HepG2 (cell line): ENCODE measurements at regions not wholly inside any gene's neighbourhood (a gene's known extent, or its start where the extent isn't known, plus 50 kb on each side); places are given as distances from the start of the nearest gene placed in this dataset.

Experiments used
- ATAC-seq: fragments of 200-7000 bp; cut with Tn5 transposase; 3 replicates; pipeline ENCODE4 v1.9.1; 2020; ENCODE audit warnings: mild to moderate bottlenecking, moderate library complexity
- BruUV-seq: library from RNA; stranded (reverse); fragments of 400-500 nt; replicated peaks from 2 replicates; lab custom pipeline; 2021; lab: Mats Ljungman, UMichigan
- CTCF ChIA-PET: fragments of 300-600 bp; formaldehyde crosslinking; extraction: SDS; loops from one replicate; lab custom pipeline; 2021; ENCODE audit warnings: low total read pairs, inconsistent platforms, low intra/inter-chr PET ratio; lab: Yijun Ruan, JAX
- POLR2A ChIA-PET: fragments of 350-600 bp; sonication (Branson Sonifier 250); formaldehyde crosslinking; loops from one replicate; lab custom pipeline; 2020; ENCODE audit warnings: antibody characterized with exemption, inconsistent platforms; lab: Yijun Ruan, JAX
- DNase-seq: peaks from one replicate; pipeline ENCODE4 v3.0.0-alpha.2; 2015; ENCODE audit warnings: low spot score
- FAIRE-seq: peaks from 3 replicates; lab custom pipeline; 2011; peaks lifted over from hg19 to GRCh38; lab: Jason Lieb, UNC
- H2AFZ ChIP-seq: one replicate; pipeline ENCODE4 v1.6.1; 2011; ENCODE audit warnings: low read length, inconsistent platforms
- H3K27ac ChIP-seq: fragments of 300-600 bp; 3 replicates; pipeline ENCODE4 v1.8.0; 2011; ENCODE audit warnings: mixed run types, mild to moderate bottlenecking, mixed read lengths, low read length, inconsistent platforms; ENCODE audit not compliant: insufficient read depth; ENCODE audit errors: extremely low read length
- H3K27me3 ChIP-seq, 2 experiments: fragments of 200-600 bp in 1 of 2; 2 replicates in 1 of 2; 3 replicates in 1 of 2; pipeline versions ENCODE4 v1.6.0 to v1.8.0; 2011; ENCODE audit warnings: low read length in 2 of 2, mild to moderate bottlenecking in 2 of 2, moderate library complexity in 2 of 2, inconsistent platforms in 1 of 2; ENCODE audit not compliant: insufficient read depth in 2 of 2, control insufficient read depth in 1 of 2
- H3K36me3 ChIP-seq, 2 experiments: fragments of 200-600 bp in 1 of 2; replicated peaks in 1 of 2; 2 replicates in 1 of 2; 3 replicates in 1 of 2; pipeline versions ENCODE4 v1.5.1 to v1.8.0; 2011; ENCODE audit warnings: low read length in 2 of 2, inconsistent platforms in 1 of 2; ENCODE audit not compliant: insufficient read depth in 2 of 2, control insufficient read depth in 1 of 2
- H3K4me1 ChIP-seq: 2 replicates; pipeline ENCODE4 v1.5.1; 2012; ENCODE audit warnings: low read length, inconsistent platforms; ENCODE audit not compliant: insufficient read depth
- H3K4me2 ChIP-seq: 2 replicates; pipeline ENCODE4 v1.6.0; 2011; ENCODE audit warnings: low read depth, low read length, inconsistent platforms
- H3K4me3 ChIP-seq, 3 experiments: fragments of 200-600 bp in 1 of 3; sonication (generic), shearing (Covaris generic) in 1 of 3; replicated peaks in 1 of 3; 2 replicates each; pipeline ENCODE4 v1.5.1; 2011 to 2016; ENCODE audit warnings: low read length in 3 of 3, inconsistent platforms in 2 of 3, low read depth in 2 of 3, mild to moderate bottlenecking in 2 of 3, control low read depth in 1 of 3, mixed read lengths in 1 of 3; ENCODE audit not compliant: insufficient read depth in 1 of 3
- H3K79me2 ChIP-seq: one replicate; pipeline ENCODE4 v1.6.1; 2011; ENCODE audit warnings: low read length, inconsistent platforms; ENCODE audit not compliant: insufficient read depth
- H3K9ac ChIP-seq: 2 replicates; pipeline ENCODE4 v1.6.0; 2011; ENCODE audit warnings: mild to moderate bottlenecking, low read depth, low read length, inconsistent platforms; ENCODE audit not compliant: insufficient read depth
- H3K9me3 ChIP-seq: 2 replicates; pipeline ENCODE4 v1.5.1; 2012; ENCODE audit warnings: mild to moderate bottlenecking, low read length
- H4K20me1 ChIP-seq: 2 replicates; pipeline ENCODE4 v1.6.0; 2011; ENCODE audit warnings: inconsistent platforms, mild to moderate bottlenecking, low read length, moderate library complexity; ENCODE audit not compliant: insufficient read depth
- ASH2L ChIP-seq: fragments of 300-600, 200-600 bp; sonication (generic); IDR thresholded peaks from 2 replicates; pipeline ENCODE4 v1.7.0; 2017; ENCODE audit warnings: low read depth, mild to moderate bottlenecking, moderate library complexity, mixed read lengths, low read length; ENCODE audit not compliant: insufficient read length
- FOSL1 ChIP-seq: sonication (generic); formaldehyde crosslinking; IDR thresholded peaks from 2 replicates; pipeline ENCODE4 v1.9.0; 2021; ENCODE audit warnings: missing genetic modification reagents, borderline replicate concordance
- HMG20B ChIP-seq: conservative IDR thresholded peaks from 2 replicates; pipeline ENCODE4 v1.6.1; 2016; ENCODE audit warnings: missing genetic modification reagents, missing compliant biosample characterization
- HNRNPLL ChIP-seq: fragments of 200-400 bp; formaldehyde crosslinking; IDR thresholded peaks from 2 replicates; pipeline ENCODE4 v1.6.1; 2017; ENCODE audit warnings: mild to moderate bottlenecking, low read depth, low read length; ENCODE audit not compliant: poor library complexity, severe bottlenecking
- ISX ChIP-seq: sonication (generic); formaldehyde crosslinking; conservative IDR thresholded peaks from 2 replicates; pipeline ENCODE4 v1.5.0; 2020; ENCODE audit warnings: missing genetic modification reagents
- KDM1A ChIP-seq: IDR thresholded peaks from 2 replicates; pipeline ENCODE4 v1.6.1; 2016; ENCODE audit warnings: missing compliant biosample characterization
- ZNF136 ChIP-seq: sonication (generic); formaldehyde crosslinking; IDR thresholded peaks from 2 replicates; pipeline ENCODE4 v1.8.1; 2022; ENCODE audit warnings: low read depth, mild to moderate bottlenecking, moderate library complexity, missing genetic modification reagents
- ZNF501 ChIP-seq: sonication (generic); formaldehyde crosslinking; IDR thresholded peaks from 2 replicates; pipeline ENCODE4 v1.5.1; 2020; ENCODE audit warnings: mild to moderate bottlenecking, moderate library complexity, missing genetic modification reagents
- ZNF713 ChIP-seq: sonication (generic); formaldehyde crosslinking; IDR thresholded peaks from 2 replicates; pipeline ENCODE4 v1.4.0; 2020; ENCODE audit warnings: mild to moderate bottlenecking, missing genetic modification reagents
- ZNF883 ChIP-seq: sonication (generic); formaldehyde crosslinking; IDR thresholded peaks from 2 replicates; pipeline ENCODE4 v1.5.1; 2020; ENCODE audit warnings: mild to moderate bottlenecking, missing genetic modification reagents; ENCODE audit errors: not compliant biosample characterization
- WGBS: methylation state at CpG from one replicate; pipeline ENCODE4 v1.1.6; 2017; ENCODE audit warnings: low lambda C conversion rate; 5-methylcytosine and 5-hydroxymethylcytosine counted together
- in situ Hi-C: cut with HindIII; loops from 2 replicates; pipeline ENCODE4 v1.10.0; 2017; ENCODE audit warnings: low pct_unique_long_range_greater_than_20kb; ENCODE audit not compliant: extremely low pct_ligation_motif_present
- intact Hi-C: fragments of 100-400 bp; cut with micrococcal nuclease; formaldehyde crosslinking; loops from one replicate; pipeline ENCODE4 v1.10.0; 2022; ENCODE audit not compliant: unreplicated experiment
- TF ChIP-seq, protein P1 (sequence below): sonication (generic); formaldehyde crosslinking; IDR thresholded peaks from 2 replicates; pipeline ENCODE4 v1.4.0; 2020; ENCODE audit warnings: low read depth, mild to moderate bottlenecking, missing genetic modification reagents
- TF ChIP-seq, protein P2 (sequence below): sonication (generic); formaldehyde crosslinking; IDR thresholded peaks from 2 replicates; pipeline ENCODE4 v1.5.1; 2020; ENCODE audit warnings: mild to moderate bottlenecking, missing genetic modification reagents
- TF ChIP-seq, protein P3 (sequence below): sonication (generic); formaldehyde crosslinking; IDR thresholded peaks from 2 replicates; pipeline ENCODE4 v1.9.0; 2021; ENCODE audit warnings: missing genetic modification reagents, borderline replicate concordance
- TF ChIP-seq, protein P4 (sequence below): sonication (generic); formaldehyde crosslinking; IDR thresholded peaks from 2 replicates; pipeline ENCODE4 v1.5.0; 2020; ENCODE audit warnings: mild to moderate bottlenecking, missing genetic modification reagents

DNA sequence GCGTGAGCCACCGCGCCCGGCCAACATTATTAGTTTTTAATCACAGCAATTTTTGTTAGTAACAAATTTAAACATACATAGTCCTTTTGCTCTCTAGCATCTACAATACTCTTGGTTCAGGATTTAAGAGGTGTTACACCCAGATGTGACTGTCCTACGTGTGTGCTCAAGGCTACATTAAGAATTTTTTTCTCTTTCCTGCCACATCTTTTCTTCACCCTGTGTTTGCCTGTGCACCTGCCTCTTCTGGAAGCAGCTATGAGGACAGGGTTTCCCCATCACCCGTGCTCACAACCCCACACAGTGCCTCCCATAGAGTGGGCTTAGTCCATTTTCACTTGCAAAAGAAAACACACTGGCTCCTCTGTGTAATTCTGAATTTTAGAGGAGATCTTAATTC, 186.7 kb upstream of the KLF6 start:
- no peaks in the 10 kb centered on the region for H3K36me3 ChIP-seq
- DNase-seq (no peak), ATAC-seq (no peak), FAIRE-seq (no peak)
- no peak overlapping the region for H2AFZ ChIP-seq
- intact Hi-C loops: no loop called here
- POLR2A ChIA-PET: no interaction called here
- no TSS peak for BruUV-seq
- no peaks in the 10 kb centered on the region for H3K4me1 ChIP-seq
- no peak overlapping the region for H3K27ac ChIP-seq
- no peaks in the 10 kb centered on the region for H3K79me2 ChIP-seq
- no peak overlapping the region for H3K4me3 ChIP-seq
- no peak overlapping the region for H3K4me2 ChIP-seq
- H3K9me3 ChIP-seq: no peaks in the 10 kb centered on the region
- H4K20me1 ChIP-seq: no peaks in the 10 kb centered on the region
- in situ Hi-C loops: no loop called here
- WGBS: 47% methylated on average over 6 of the region's 6 CpGs
- TF ChIP-seq HMG20B (CRISPR knock-in tag) (no peak), HNRNPLL (no peak), ZNF501 (CRISPR knock-in tag) (no peak), FOSL1 (CRISPR knock-in tag) (no peak), ZNF883 (CRISPR knock-in tag) (no peak), ZNF136 (no peak), KDM1A (CRISPR knock-in tag) (no peak), ASH2L (no peak), ISX (CRISPR knock-in tag) (no peak), ZNF713 (CRISPR knock-in tag) (no peak)
- TF ChIP-seq, protein P1, sequence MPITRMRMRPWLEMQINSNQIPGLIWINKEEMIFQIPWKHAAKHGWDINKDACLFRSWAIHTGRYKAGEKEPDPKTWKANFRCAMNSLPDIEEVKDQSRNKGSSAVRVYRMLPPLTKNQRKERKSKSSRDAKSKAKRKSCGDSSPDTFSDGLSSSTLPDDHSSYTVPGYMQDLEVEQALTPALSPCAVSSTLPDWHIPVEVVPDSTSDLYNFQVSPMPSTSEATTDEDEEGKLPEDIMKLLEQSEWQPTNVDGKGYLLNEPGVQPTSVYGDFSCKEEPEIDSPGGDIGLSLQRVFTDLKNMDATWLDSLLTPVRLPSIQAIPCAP (CRISPR knock-in tag): no peak
- TF ChIP-seq, protein P2, sequence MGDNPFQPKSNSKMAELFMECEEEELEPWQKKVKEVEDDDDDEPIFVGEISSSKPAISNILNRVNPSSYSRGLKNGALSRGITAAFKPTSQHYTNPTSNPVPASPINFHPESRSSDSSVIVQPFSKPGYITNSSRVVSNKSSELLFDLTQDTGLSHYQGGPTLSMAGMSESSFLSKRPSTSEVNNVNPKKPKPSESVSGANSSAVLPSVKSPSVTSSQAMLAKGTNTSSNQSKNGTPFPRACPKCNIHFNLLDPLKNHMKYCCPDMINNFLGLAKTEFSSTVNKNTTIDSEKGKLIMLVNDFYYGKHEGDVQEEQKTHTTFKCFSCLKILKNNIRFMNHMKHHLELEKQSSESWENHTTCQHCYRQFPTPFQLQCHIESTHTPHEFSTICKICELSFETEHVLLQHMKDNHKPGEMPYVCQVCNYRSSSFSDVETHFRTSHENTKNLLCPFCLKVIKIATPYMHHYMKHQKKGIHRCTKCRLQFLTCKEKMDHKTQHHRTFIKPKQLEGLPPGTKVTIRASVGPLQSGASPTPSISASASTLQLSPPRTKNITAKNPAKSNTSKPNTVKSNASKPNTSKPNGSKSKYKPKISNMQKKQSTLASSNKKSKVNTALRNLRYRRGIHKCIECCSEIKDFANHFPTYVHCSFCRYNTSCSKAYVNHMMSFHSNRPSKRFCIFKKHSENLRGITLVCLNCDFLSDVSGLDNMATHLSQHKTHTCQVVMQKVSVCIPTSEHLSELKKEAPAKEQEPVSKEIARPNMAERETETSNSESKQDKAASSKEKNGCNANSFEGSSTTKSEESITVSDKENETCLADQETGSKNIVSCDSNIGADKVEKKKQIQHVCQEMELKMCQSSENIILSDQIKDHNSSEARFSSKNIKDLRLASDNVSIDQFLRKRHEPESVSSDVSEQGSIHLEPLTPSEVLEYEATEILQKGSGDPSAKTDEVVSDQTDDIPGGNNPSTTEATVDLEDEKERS: no peak
- TF ChIP-seq, protein P3, sequence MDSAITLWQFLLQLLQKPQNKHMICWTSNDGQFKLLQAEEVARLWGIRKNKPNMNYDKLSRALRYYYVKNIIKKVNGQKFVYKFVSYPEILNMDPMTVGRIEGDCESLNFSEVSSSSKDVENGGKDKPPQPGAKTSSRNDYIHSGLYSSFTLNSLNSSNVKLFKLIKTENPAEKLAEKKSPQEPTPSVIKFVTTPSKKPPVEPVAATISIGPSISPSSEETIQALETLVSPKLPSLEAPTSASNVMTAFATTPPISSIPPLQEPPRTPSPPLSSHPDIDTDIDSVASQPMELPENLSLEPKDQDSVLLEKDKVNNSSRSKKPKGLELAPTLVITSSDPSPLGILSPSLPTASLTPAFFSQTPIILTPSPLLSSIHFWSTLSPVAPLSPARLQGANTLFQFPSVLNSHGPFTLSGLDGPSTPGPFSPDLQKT (CRISPR knock-in tag): no peak
- TF ChIP-seq, protein P4, sequence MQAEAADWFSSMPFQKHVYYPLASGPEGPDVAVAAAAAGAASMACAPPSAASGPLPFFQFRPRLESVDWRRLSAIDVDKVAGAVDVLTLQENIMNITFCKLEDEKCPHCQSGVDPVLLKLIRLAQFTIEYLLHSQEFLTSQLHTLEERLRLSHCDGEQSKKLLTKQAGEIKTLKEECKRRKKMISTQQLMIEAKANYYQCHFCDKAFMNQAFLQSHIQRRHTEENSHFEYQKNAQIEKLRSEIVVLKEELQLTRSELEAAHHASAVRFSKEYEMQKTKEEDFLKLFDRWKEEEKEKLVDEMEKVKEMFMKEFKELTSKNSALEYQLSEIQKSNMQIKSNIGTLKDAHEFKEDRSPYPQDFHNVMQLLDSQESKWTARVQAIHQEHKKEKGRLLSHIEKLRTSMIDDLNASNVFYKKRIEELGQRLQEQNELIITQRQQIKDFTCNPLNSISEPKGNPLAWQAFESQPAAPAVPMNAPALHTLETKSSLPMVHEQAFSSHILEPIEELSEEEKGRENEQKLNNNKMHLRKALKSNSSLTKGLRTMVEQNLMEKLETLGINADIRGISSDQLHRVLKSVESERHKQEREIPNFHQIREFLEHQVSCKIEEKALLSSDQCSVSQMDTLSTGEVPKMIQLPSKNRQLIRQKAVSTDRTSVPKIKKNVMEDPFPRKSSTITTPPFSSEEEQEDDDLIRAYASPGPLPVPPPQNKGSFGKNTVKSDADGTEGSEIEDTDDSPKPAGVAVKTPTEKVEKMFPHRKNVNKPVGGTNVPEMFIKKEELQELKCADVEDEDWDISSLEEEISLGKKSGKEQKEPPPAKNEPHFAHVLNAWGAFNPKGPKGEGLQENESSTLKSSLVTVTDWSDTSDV (CRISPR knock-in tag): no peak
- CTCF ChIA-PET: no interaction called here
- no peak overlapping the region for H3K9ac ChIP-seq
- peaks cover 2 to 14% of the 10 kb centered on the region in 2 experiments; a peak in 1 of 5 replicates for H3K27me3 ChIP-seq
